Activated T-helper 2 cell treated with anti-CD3 and anti-CD28 coated beads, Interferon-gamma antibody, Interleukin-2, Interleukin-4, amounts not matched to agents 10 μg/mL and 5 μg/mL and 100 μg/mL, durations not matched to agents 14 hours and 24 hours and 36 hours (primary cell): ENCODE measurements at regions not wholly inside any gene's neighbourhood (a gene's known extent, or its start where the extent isn't known, plus 50 kb on each side); places are given as distances from the start of the nearest gene placed in this dataset.

Experiments used
- DNase-seq: peaks from one replicate; pipeline ENCODE4 v3.0.0; 2021; ENCODE audit warnings: low spot score
- H3K27ac Mint-ChIP-seq: one replicate; pipeline ENCODE4 v1.8.0; 2021; ENCODE audit warnings: mixed read lengths
- H3K27me3 Mint-ChIP-seq: one replicate; pipeline ENCODE4 v1.8.0; 2021; ENCODE audit warnings: low read depth, mixed read lengths
- H3K36me3 Mint-ChIP-seq: one replicate; pipeline ENCODE4 v1.8.0; 2021; ENCODE audit warnings: low read depth, mixed read lengths
- H3K4me1 Mint-ChIP-seq: one replicate; pipeline ENCODE4 v1.8.0; 2021; ENCODE audit warnings: low read depth, mixed read lengths
- H3K4me3 Mint-ChIP-seq: one replicate; pipeline ENCODE4 v1.8.0; 2021; ENCODE audit warnings: low read depth, mild to moderate bottlenecking, moderate library complexity, mixed read lengths
- H3K9me3 Mint-ChIP-seq: one replicate; pipeline ENCODE4 v1.8.0; 2021; ENCODE audit warnings: mixed read lengths
- intact Hi-C: fragments of 100-400 bp; cut with micrococcal nuclease; formaldehyde crosslinking; loops from one replicate; pipeline ENCODE4 v1.15.1; 2023

DNA sequence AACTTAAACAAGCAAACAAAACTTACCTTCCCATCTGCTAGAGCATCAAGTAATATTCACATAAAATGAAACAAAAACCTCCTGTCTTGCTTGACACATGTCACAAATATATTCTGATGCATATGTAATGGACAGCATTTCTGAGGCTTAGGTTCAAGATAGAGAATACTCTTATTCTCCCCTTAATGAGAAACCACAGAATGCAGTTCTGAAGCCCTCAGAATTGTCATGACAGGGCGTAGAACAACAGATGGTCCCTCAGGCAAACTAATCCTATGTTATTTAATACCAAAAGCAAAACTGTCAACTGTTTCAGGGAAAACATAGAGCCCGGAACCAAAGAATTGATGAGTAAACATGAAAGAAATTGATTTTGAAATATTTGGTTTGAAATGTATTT, 229.9 kb upstream of the RIOK2 start:
- no peak for DNase-seq
- intact Hi-C loops: no loop called here
- Mint-ChIP-seq H3K27me3 (no peaks in the 10 kb centered on the region), H3K4me1 (no peaks in the 10 kb centered on the region), H3K27ac (no peak overlapping the region), H3K9me3 (no peaks in the 10 kb centered on the region), H3K36me3 (no peaks in the 10 kb centered on the region), H3K4me3 (no peak overlapping the region)

DNA sequence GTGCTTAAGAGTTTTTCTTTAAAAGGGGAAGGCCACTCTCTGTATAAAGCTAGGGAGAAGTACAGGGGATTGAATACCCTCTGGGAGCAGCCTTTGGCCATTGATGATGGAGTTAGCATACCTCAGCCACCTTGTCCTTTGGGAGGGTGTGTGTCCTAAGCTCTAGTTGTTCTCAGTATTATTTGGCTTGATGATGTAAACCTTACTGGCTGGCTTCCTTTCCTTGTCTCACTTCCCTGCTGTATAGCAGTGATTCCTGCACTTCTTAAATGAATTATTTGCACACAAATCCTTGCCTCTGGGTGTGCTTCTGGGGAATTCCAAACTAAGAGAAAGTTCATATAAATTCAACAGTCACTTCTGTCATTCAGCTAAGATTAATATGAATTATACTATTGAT, 234.9 kb upstream of the RIOK2 start:
- H3K9me3 Mint-ChIP-seq: no peaks in the 10 kb centered on the region
- H3K36me3 Mint-ChIP-seq: no peaks in the 10 kb centered on the region
- no peak overlapping the region for H3K27ac Mint-ChIP-seq
- no peaks in the 10 kb centered on the region for H3K4me1 Mint-ChIP-seq
- no peak for DNase-seq
- H3K27me3 Mint-ChIP-seq: no peaks in the 10 kb centered on the region
- H3K4me3 Mint-ChIP-seq: no peak overlapping the region
- intact Hi-C loops: no loop called here

DNA sequence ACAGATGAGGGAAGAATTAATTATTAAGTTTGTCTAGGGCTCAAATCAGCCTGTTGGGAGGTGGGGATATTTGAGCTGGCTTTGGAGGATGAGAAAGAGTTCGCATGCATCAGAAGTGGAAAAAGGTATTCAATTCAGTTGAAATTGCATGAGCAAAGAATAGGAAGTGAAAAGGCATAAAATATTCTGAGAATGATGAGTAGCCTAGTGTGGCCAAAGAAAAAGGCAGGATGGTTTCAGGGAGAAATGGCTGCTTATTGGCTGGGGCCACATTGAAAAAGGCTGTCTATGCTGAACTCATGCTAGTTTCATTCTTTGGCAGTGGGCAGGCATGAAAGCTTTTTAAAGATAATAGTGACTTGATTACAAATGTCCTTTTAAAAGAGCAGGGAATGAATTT, 235.4 kb upstream of the RIOK2 start:
- intact Hi-C loops: no loop called here
- H3K27me3 Mint-ChIP-seq: no peaks in the 10 kb centered on the region
- H3K27ac Mint-ChIP-seq: no peak overlapping the region
- H3K36me3 Mint-ChIP-seq: no peaks in the 10 kb centered on the region
- no peak for DNase-seq
- no peaks in the 10 kb centered on the region for H3K9me3 Mint-ChIP-seq
- H3K4me3 Mint-ChIP-seq: no peak overlapping the region
- H3K4me1 Mint-ChIP-seq: no peaks in the 10 kb centered on the region

DNA sequence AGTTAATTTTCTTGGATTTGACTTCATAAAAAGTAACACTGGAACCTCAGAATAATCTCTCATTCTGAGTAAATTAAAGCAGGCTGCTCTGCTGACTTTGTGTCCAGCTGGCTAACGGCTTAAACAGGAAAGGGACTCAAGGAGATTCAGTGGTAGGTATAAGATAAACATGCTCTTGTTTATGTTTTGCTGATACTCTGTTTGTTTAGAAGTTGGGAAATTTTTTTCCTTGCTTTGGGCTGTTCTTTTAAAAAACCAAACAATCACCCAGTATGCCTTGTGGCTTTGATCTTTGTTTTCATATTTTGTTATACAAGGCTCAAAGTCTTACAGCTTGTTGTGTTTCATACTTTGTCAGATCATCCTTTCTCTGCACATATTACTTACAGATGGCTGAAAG, 237.6 kb upstream of the RIOK2 start:
- intact Hi-C loops: no loop called here
- no peaks in the 10 kb centered on the region for H3K4me1 Mint-ChIP-seq
- no peak overlapping the region for H3K4me3 Mint-ChIP-seq
- no peaks in the 10 kb centered on the region for H3K36me3 Mint-ChIP-seq
- no peak for DNase-seq
- no peaks in the 10 kb centered on the region for H3K27me3 Mint-ChIP-seq
- no peaks in the 10 kb centered on the region for H3K9me3 Mint-ChIP-seq
- H3K27ac Mint-ChIP-seq: no peak overlapping the region

DNA sequence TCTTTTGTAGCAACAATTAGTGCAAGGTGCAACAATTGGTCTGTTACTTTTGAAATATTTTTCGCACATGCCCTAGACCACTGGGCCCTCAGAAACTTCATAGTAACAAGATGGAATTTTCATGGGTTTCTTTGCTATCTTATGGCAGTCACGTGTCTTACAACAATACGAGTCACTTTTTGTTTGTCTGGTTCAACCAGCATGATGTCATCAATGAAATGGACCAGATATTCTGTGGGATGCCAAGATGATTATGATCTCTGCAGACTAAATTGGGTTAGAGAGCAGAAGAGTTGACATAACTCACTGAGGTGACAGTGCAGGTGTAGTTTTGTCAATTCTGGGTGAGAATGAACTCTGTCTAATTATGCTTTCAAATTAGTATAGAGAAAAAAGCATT, 239.6 kb upstream of the RIOK2 start:
- H3K4me3 Mint-ChIP-seq: no peak overlapping the region
- H3K36me3 Mint-ChIP-seq: no peaks in the 10 kb centered on the region
- no peaks in the 10 kb centered on the region for H3K4me1 Mint-ChIP-seq
- intact Hi-C loops: no loop called here
- no peaks in the 10 kb centered on the region for H3K9me3 Mint-ChIP-seq
- no peak for DNase-seq
- peaks cover 1% of the 10 kb centered on the region for H3K27me3 Mint-ChIP-seq
- no peak overlapping the region for H3K27ac Mint-ChIP-seq

DNA sequence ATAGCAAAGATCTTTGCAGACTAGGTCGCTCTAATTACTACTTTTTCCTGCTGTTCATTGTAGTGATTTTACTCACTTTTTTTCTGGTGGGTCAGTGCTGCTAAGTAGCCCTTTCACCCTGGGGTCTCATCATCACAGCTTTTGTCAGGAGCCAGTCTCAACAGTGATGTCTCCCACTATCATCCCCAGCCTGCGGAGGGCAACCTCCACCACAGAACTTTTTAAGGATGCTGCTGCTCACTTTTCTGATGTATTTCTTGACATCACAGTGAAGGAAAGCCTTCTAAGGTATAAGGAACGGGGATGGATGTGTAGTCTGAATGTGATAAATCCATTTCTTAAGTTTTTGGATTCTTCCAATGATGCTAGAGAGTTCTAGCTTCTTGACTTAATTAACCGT, 242.5 kb upstream of the RIOK2 start:
- intact Hi-C loops: no loop called here
- no peak for DNase-seq

DNA sequence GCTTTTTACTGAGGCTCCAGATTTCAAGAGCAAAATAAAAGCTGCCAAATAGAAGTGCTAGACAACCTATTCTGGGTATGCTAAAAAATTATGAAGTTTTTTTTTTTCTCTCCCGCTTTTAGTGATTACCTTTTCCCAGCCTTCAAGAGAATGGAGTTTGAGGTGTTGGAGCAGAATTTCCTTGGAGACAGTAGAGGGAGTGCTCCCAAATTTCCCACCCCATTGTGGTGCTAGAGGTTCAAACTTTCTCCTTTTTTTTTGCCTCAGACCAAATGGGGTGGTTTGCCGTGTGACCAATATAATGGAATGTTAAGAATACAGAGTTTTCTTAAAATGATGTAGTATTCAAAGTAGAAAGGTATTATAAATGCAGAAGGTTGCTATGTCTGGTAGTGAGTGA, 244.2 kb upstream of the RIOK2 start:
- intact Hi-C loops: no loop called here
- Mint-ChIP-seq H3K27me3 (peaks cover 1% of the 10 kb centered on the region), H3K36me3 (no peaks in the 10 kb centered on the region), H3K27ac (no peak overlapping the region), H3K4me1 (no peaks in the 10 kb centered on the region), H3K9me3 (no peaks in the 10 kb centered on the region), H3K4me3 (no peak overlapping the region)
- no peak for DNase-seq

More for the DNA sequence above, 242.5 kb upstream of the RIOK2 start:
- peaks cover 1% of the 10 kb centered on the region for H3K27me3 Mint-ChIP-seq
- no peak overlapping the region for H3K4me3 Mint-ChIP-seq
- no peaks in the 10 kb centered on the region for H3K36me3 Mint-ChIP-seq
- no peaks in the 10 kb centered on the region for H3K9me3 Mint-ChIP-seq
- H3K4me1 Mint-ChIP-seq: no peaks in the 10 kb centered on the region
- H3K27ac Mint-ChIP-seq: no peak overlapping the region

DNA sequence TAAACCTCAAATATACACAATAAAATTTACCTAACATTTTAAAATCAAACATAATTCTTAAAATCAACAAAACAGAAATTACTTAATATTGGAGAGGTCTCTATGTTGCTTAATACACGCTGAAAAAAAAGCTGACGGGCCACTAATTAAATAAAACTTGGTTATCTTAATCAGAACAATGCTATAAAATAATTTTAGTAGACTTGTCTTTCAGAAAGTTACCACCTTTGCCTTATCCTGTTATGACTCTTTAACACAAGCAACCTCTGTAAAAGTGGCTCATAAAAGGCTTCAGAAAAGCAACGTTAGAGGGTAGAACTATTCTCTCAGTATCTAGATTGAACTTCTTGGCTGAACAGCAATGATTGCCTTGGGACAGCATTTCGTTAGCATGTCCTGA, 251.0 kb upstream of the RIOK2 start:
- no peaks in the 10 kb centered on the region for H3K4me1 Mint-ChIP-seq
- H3K36me3 Mint-ChIP-seq: no peaks in the 10 kb centered on the region
- no peak overlapping the region for H3K4me3 Mint-ChIP-seq
- intact Hi-C loops: no loop called here
- H3K9me3 Mint-ChIP-seq: no peaks in the 10 kb centered on the region
- DNase-seq: no peak
- no peaks in the 10 kb centered on the region for H3K27me3 Mint-ChIP-seq
- H3K27ac Mint-ChIP-seq: no peak overlapping the region

DNA sequence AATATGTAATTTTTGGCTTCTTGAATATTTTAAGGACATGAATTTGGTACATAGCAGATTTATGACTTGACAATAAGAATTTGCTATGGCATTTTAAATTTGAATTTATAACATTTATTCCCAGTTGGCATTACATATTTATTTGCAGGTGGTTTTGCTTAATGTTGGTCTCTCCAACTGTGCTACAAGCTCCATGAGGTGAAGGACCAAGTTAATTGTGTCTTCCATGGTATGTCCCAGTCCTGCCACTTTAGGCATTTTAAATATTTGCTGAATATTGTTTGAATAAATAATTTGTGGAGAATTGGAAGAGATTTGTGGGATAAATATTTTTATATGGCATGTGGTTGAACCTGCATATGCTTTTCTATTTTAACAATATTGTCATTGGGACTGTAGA, 253.4 kb upstream of the RIOK2 start:
- Mint-ChIP-seq H3K36me3 (no peaks in the 10 kb centered on the region), H3K27me3 (no peaks in the 10 kb centered on the region), H3K4me3 (no peak overlapping the region), H3K27ac (no peak overlapping the region), H3K4me1 (no peaks in the 10 kb centered on the region), H3K9me3 (no peaks in the 10 kb centered on the region)
- intact Hi-C loops: no loop called here
- no peak for DNase-seq

DNA sequence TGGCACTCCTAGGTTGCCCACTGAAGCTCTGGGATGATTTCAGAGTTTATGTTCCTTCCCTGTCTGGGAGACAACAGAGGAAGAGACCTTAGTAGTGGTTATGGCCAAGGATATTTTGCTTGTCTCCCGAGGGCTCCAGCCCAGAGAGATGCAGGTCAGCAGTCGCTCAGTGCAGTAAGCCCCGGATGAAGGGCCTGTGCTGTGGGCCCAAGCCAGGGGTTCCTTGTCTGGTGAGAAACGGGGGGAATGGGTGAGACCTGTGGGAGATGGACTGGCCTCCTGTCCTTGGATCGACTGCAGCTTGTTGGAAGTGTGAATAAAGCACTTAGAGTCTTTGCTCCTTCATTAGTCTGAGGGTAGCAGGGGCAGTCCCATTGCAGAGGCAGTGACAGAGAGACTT, 260.7 kb upstream of the RIOK2 start:
- Mint-ChIP-seq H3K4me3 (no peak overlapping the region), H3K4me1 (no peaks in the 10 kb centered on the region), H3K36me3 (no peaks in the 10 kb centered on the region), H3K27ac (no peak overlapping the region), H3K27me3 (no peaks in the 10 kb centered on the region), H3K9me3 (peaks cover 4% of the 10 kb centered on the region)
- no peak for DNase-seq
- intact Hi-C loops: no loop called here

DNA sequence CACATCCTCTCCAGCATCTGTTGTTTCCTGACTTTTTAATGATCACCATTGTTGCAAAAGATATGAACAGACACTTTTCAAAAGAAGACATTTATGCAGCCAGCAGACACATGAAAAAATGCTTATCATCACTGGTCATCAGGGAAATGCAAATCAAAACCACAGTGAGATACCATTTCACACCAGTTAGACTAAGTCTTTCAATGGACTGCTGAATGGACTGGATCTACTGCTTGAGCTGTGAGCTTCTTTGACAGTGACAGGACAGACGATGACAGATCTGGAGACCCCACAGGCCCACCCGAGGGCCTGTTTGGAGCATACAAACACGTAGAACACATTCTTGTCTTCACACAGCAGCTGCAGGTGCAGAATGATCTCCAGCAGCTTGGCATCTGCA, 266.1 kb upstream of the RIOK2 start:
- no peak for DNase-seq
- Mint-ChIP-seq H3K27ac (no peak overlapping the region), H3K27me3 (no peaks in the 10 kb centered on the region), H3K4me3 (no peak overlapping the region), H3K9me3 (peaks cover 4% of the 10 kb centered on the region), H3K4me1 (no peaks in the 10 kb centered on the region), H3K36me3 (no peaks in the 10 kb centered on the region)
- intact Hi-C loops: no loop called here

DNA sequence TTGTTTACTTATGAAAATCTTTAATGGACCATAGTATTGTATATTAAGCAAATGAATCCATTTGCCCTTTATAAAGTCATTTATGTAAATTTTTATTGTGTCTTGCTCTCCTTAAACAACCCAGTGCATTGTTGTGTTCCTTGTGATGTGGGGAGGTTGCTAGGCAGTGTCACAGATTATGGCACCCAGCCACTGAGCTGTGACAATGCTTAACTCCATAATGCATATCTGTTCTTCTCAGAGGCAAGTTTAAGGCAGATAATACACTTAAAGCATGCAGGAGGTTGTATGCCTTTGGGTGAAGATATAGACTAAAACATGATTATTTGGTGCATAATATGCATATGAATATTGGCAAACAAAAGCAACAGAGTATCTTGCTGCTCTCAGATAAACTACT, 269.6 kb upstream of the RIOK2 start:
- no peaks in the 10 kb centered on the region for H3K36me3 Mint-ChIP-seq
- intact Hi-C loops: no loop called here
- H3K4me3 Mint-ChIP-seq: no peak overlapping the region
- H3K27me3 Mint-ChIP-seq: no peaks in the 10 kb centered on the region
- no peaks in the 10 kb centered on the region for H3K9me3 Mint-ChIP-seq
- no peak for DNase-seq
- H3K4me1 Mint-ChIP-seq: no peaks in the 10 kb centered on the region
- no peak overlapping the region for H3K27ac Mint-ChIP-seq

DNA sequence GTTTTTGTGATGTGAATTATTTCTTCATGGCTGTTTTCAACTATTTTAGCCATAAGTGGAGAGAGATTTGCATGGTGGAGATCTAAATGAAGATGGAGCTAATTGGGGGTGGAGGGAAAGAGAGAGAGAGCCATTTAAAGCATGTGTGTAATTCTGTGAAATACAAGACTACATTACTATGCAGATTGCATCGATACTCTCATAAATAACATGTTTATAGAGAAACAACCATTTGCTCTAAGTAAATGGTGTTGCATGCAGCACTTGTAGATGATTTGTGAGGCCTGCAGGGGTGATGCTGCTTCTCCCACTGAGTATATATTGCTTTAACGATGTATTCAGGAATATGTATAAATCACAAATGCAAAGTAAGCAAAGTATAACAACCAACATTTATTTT, 270.2 kb upstream of the RIOK2 start:
- no peaks in the 10 kb centered on the region for H3K4me1 Mint-ChIP-seq
- DNase-seq: no peak
- intact Hi-C loops: no loop called here
- H3K4me3 Mint-ChIP-seq: no peak overlapping the region
- H3K27ac Mint-ChIP-seq: no peak overlapping the region
- H3K9me3 Mint-ChIP-seq: no peaks in the 10 kb centered on the region
- no peaks in the 10 kb centered on the region for H3K36me3 Mint-ChIP-seq
- no peaks in the 10 kb centered on the region for H3K27me3 Mint-ChIP-seq

DNA sequence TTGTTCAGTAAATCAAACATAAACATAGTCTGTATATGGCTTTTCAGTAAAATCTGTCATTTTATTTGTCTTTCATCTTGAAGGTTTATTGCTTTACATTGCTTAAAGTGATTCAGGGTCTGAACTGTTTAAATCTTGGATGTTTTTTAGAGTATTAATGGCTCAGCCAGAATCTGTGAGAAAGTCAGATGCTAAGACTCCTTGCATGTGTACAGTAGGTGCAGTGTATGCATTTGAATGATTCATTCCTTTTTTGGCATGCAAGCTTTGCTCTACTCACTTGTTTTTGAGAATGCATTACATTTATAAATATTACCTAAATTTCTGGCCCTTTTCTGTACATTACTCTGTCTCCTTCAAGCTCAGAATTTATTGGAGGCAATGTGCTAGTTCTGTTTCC, 271.0 kb upstream of the RIOK2 start:
- no peak for DNase-seq
- no peaks in the 10 kb centered on the region for H3K36me3 Mint-ChIP-seq
- H3K27me3 Mint-ChIP-seq: no peaks in the 10 kb centered on the region
- H3K9me3 Mint-ChIP-seq: no peaks in the 10 kb centered on the region
- H3K4me3 Mint-ChIP-seq: no peak overlapping the region
- no peaks in the 10 kb centered on the region for H3K4me1 Mint-ChIP-seq
- no peak overlapping the region for H3K27ac Mint-ChIP-seq
- intact Hi-C loops: no loop called here
